ENCODE measurements at regions not wholly inside any gene's neighbourhood (a gene's known extent, or its start where the extent isn't known, plus 50 kb on each side); places are given as distances from the start of the nearest gene placed in this dataset.
A peak's percentile ranks its signal among the peaks of the same experiment; 100 is the strongest.

GRCh38 chr11:122355968-122356367 lies 240.0 kb upstream of the BLID start:
- Histone ChIP-seq H3K27me3 (no peaks in the 10 kb centered on the region), H3K4me3 (no peak overlapping the region), H3K4me1 (no peaks in the 10 kb centered on the region), H3K27ac (no peak overlapping the region), H3K9me3 (no peaks in the 10 kb centered on the region), H3K36me3 (no peaks in the 10 kb centered on the region)
- TF ChIP-seq EP300 (IDR thresholded peaks at IDR 0.05): no peak
- no peak for TF ChIP-seq POLR2AphosphoS5 (IDR thresholded peaks at IDR 0.05)
- TF ChIP-seq POLR2A (IDR thresholded peaks at IDR 0.05): no peak
- no peak for TF ChIP-seq CTCF (IDR thresholded peaks at IDR 0.05)
- intact Hi-C loops (cut with DNase I; ENCODE audit: low total_unique reads): no loop called here
- 76 to 98% (median 91%) methylated on average over 2 of the region's 2 CpGs for WGBS, 5 donors
- DNase-seq: no peak

GRCh38 chr11:122354025-122354697 lies 238.1 kb upstream of the BLID start:
- no peak overlapping the region for H3K4me3 ChIP-seq
- H3K27ac ChIP-seq: no peak overlapping the region
- intact Hi-C loops (cut with DNase I; ENCODE audit: low total_unique reads): no loop called here
- no peaks in the 10 kb centered on the region for H3K9me3 ChIP-seq
- no peaks in the 10 kb centered on the region for H3K27me3 ChIP-seq
- H3K4me1 ChIP-seq: no peaks in the 10 kb centered on the region
- no peaks in the 10 kb centered on the region for H3K36me3 ChIP-seq
- 71 to 89% (median 81%) methylated on average over 3 of the region's 3 CpGs for WGBS, 5 donors
- TF ChIP-seq POLR2A (IDR thresholded peaks at IDR 0.05) (no peak), EP300 (IDR thresholded peaks at IDR 0.05) (no peak), CTCF (IDR thresholded peaks at IDR 0.05) (no peak), POLR2AphosphoS5 (IDR thresholded peaks at IDR 0.05) (no peak)
- DNase-seq: peak in 1 of 2 donors; percentile 71

GRCh38 chr11:122353561-122353960 lies 237.5 kb upstream of the BLID start:
- H3K27ac ChIP-seq: no peak overlapping the region
- H3K27me3 ChIP-seq: no peaks in the 10 kb centered on the region
- WGBS, 5 donors: 86 to 94% (median 92%) methylated on average over 4 of the region's 4 CpGs
- DNase-seq: no peak
- no peaks in the 10 kb centered on the region for H3K9me3 ChIP-seq
- no peaks in the 10 kb centered on the region for H3K4me1 ChIP-seq
- no peaks in the 10 kb centered on the region for H3K36me3 ChIP-seq
- intact Hi-C loops (cut with DNase I; ENCODE audit: low total_unique reads): no loop called here
- TF ChIP-seq EP300 (IDR thresholded peaks at IDR 0.05) (no peak), POLR2AphosphoS5 (IDR thresholded peaks at IDR 0.05) (no peak), POLR2A (IDR thresholded peaks at IDR 0.05) (no peak), CTCF (IDR thresholded peaks at IDR 0.05) (no peak)
- H3K4me3 ChIP-seq: no peak overlapping the region

GRCh38 chr11:122348659-122349409 lies 232.8 kb upstream of the BLID start:
- TF ChIP-seq POLR2A (IDR thresholded peaks at IDR 0.05) (no peak), POLR2AphosphoS5 (IDR thresholded peaks at IDR 0.05) (no peak), EP300 (IDR thresholded peaks at IDR 0.05) (no peak), CTCF (IDR thresholded peaks at IDR 0.05) (no peak)
- Histone ChIP-seq H3K36me3 (no peaks in the 10 kb centered on the region), H3K27ac (no peak overlapping the region), H3K4me3 (no peak overlapping the region), H3K4me1 (no peaks in the 10 kb centered on the region), H3K27me3 (no peaks in the 10 kb centered on the region), H3K9me3 (no peaks in the 10 kb centered on the region)
- DNase-seq: no peak
- intact Hi-C loops (cut with DNase I; ENCODE audit: low total_unique reads): no loop called here
- 78 to 88% (median 85%) methylated on average over 9 of the region's 9 CpGs for WGBS, 5 donors

Data from stomach (tissue), 8 donors.